A549 (cell line): ENCODE measurements at regions not wholly inside any gene's neighbourhood (a gene's known extent, or its start where the extent isn't known, plus 50 kb on each side); places are given as distances from the start of the nearest gene placed in this dataset.

ENCODE experiments used
- HDAC2 ChIP-seq: fragments of 200-600 bp; sonication (generic); IDR thresholded peaks from 2 replicates; pipeline ENCODE4 v1.6.1; 2016
- RCOR1 ChIP-seq: fragments of 150-350 bp; IDR thresholded peaks from 2 replicates; pipeline ENCODE4 v1.6.1; 2014; ENCODE audit warnings: antibody characterized with exemption, low read length, low read depth
- ZFP36 ChIP-seq: fragments of 450-650 bp; IDR thresholded peaks from 2 replicates; pipeline ENCODE4 v1.6.1; 2014; ENCODE audit warnings: borderline replicate concordance; ENCODE audit not compliant: partially characterized antibody
- TF ChIP-seq, protein P1 (sequence below): IDR thresholded peaks from 2 replicates; pipeline ENCODE4 v1.6.1; 2012
- TF ChIP-seq, protein P2 (sequence below): fragments of >200 bp; sonication (Bioruptor Twin); formaldehyde crosslinking; IDR thresholded peaks from 3 replicates; pipeline ENCODE4 v1.5.1; 2016
- TF ChIP-seq, protein P3 (sequence below): fragments of 200-600 bp; sonication (generic); IDR thresholded peaks from 2 replicates; pipeline ENCODE4 v1.6.1; 2016; ENCODE audit warnings: antibody characterized with exemption, mild to moderate bottlenecking, moderate library complexity

DNA sequence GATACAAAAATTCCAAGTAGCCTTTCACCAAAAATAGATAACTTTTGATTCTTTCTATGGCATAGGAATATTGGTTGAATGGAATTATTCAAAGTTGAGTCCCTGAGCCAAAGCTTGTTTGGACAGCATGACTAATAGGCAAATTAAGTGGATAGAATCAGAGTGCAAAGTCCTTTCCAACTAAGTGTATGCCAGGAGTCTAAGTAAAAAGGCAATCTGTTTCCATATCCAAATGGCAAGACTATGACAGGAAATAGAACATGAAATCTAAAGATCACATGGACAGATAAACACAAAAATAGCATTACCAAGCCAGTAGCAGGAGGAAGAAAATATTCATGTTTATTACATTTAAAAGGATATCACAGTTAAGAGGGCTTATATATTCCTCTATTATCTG, 804.6 kb downstream of the SLITRK6 start:
- TF ChIP-seq, protein P1, sequence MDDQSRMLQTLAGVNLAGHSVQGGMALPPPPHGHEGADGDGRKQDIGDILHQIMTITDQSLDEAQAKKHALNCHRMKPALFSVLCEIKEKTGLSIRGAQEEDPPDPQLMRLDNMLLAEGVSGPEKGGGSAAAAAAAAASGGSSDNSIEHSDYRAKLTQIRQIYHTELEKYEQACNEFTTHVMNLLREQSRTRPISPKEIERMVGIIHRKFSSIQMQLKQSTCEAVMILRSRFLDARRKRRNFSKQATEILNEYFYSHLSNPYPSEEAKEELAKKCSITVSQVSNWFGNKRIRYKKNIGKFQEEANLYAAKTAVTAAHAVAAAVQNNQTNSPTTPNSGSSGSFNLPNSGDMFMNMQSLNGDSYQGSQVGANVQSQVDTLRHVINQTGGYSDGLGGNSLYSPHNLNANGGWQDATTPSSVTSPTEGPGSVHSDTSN = no peak
- TF ChIP-seq, protein P2, sequence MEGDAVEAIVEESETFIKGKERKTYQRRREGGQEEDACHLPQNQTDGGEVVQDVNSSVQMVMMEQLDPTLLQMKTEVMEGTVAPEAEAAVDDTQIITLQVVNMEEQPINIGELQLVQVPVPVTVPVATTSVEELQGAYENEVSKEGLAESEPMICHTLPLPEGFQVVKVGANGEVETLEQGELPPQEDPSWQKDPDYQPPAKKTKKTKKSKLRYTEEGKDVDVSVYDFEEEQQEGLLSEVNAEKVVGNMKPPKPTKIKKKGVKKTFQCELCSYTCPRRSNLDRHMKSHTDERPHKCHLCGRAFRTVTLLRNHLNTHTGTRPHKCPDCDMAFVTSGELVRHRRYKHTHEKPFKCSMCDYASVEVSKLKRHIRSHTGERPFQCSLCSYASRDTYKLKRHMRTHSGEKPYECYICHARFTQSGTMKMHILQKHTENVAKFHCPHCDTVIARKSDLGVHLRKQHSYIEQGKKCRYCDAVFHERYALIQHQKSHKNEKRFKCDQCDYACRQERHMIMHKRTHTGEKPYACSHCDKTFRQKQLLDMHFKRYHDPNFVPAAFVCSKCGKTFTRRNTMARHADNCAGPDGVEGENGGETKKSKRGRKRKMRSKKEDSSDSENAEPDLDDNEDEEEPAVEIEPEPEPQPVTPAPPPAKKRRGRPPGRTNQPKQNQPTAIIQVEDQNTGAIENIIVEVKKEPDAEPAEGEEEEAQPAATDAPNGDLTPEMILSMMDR = no peak
- TF ChIP-seq, protein P3, sequence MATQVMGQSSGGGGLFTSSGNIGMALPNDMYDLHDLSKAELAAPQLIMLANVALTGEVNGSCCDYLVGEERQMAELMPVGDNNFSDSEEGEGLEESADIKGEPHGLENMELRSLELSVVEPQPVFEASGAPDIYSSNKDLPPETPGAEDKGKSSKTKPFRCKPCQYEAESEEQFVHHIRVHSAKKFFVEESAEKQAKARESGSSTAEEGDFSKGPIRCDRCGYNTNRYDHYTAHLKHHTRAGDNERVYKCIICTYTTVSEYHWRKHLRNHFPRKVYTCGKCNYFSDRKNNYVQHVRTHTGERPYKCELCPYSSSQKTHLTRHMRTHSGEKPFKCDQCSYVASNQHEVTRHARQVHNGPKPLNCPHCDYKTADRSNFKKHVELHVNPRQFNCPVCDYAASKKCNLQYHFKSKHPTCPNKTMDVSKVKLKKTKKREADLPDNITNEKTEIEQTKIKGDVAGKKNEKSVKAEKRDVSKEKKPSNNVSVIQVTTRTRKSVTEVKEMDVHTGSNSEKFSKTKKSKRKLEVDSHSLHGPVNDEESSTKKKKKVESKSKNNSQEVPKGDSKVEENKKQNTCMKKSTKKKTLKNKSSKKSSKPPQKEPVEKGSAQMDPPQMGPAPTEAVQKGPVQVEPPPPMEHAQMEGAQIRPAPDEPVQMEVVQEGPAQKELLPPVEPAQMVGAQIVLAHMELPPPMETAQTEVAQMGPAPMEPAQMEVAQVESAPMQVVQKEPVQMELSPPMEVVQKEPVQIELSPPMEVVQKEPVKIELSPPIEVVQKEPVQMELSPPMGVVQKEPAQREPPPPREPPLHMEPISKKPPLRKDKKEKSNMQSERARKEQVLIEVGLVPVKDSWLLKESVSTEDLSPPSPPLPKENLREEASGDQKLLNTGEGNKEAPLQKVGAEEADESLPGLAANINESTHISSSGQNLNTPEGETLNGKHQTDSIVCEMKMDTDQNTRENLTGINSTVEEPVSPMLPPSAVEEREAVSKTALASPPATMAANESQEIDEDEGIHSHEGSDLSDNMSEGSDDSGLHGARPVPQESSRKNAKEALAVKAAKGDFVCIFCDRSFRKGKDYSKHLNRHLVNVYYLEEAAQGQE = no peak
- no peak for TF ChIP-seq HDAC2
- no peak for TF ChIP-seq ZFP36
- no peak for TF ChIP-seq RCOR1
